H1 (cell line): ENCODE measurements at regions not wholly inside any gene's neighbourhood (a gene's known extent, or its start where the extent isn't known, plus 50 kb on each side); places are given as distances from the start of the nearest gene placed in this dataset.

Experiments
- TF ChIP-seq, protein P1 (sequence below): IDR thresholded peaks from 2 replicates; pipeline ENCODE4 v1.6.1; 2012; ENCODE audit warnings: low read length, inconsistent platforms

DNA sequence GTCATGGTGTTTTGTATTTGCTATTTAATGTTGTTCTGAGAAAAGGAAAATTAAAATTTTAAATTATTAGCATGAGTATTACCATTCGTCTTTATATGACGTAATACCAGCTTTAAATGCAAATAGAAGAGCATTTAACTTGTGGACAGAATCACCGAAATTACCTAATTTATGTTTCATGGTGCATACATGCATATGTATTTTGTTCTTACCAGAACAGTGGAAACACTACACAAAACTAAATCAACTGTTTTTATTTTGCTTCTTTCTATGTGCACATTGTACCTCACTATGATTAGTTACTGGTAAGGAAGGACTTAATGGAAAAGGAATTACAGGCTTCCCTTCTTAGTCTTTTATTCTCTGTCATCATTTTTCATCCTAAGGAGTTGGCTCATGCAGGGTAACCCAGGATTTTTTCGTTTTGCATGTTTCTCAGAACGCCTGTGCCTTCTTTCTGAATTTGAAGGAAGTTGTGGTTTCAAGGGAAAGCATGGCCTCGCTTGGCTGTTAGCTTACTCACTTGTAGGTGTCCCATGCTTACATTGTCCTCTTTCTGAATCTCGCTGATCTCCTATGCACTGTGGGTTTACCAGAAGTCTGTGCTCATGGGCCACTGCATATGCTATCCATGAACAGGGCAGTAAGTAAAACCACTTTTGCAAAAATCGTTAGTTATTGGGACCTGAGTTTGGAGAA is 300.0 kb upstream of the PUDP start (continued):
- TF ChIP-seq, protein P1, sequence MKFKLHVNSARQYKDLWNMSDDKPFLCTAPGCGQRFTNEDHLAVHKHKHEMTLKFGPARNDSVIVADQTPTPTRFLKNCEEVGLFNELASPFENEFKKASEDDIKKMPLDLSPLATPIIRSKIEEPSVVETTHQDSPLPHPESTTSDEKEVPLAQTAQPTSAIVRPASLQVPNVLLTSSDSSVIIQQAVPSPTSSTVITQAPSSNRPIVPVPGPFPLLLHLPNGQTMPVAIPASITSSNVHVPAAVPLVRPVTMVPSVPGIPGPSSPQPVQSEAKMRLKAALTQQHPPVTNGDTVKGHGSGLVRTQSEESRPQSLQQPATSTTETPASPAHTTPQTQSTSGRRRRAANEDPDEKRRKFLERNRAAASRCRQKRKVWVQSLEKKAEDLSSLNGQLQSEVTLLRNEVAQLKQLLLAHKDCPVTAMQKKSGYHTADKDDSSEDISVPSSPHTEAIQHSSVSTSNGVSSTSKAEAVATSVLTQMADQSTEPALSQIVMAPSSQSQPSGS: no peak
